HG03196 (cell line): ENCODE measurements at regions not wholly inside any gene's neighbourhood (a gene's known extent, or its start where the extent isn't known, plus 50 kb on each side); places are given as distances from the start of the nearest gene placed in this dataset.

Experiments
- ATAC-seq: cut with Tn5 transposase; IDR thresholded peaks from one replicate; pipeline ENCODE4 v1.9.1; 2021; ENCODE audit not compliant: unreplicated experiment

DNA sequence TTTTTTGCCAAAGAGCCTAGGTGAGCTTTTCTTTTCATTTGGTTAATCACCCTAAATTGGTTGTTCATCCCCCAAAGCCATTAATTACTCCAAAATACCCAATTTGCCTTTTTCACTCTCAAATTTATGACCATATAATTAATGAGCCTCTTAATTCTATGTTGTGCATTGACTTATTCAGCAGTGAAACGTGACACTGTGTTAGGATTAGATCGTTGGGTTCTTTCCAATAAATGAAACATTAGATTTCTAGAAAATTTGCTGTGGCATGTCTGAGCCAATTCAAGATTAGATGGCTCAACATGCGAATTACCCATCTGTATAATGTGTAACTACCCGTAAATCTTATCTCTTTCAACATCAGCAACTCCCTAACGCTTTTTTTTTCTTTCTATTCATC lies 273.4 kb downstream of the BMP4 start:
- no peak for ATAC-seq

DNA sequence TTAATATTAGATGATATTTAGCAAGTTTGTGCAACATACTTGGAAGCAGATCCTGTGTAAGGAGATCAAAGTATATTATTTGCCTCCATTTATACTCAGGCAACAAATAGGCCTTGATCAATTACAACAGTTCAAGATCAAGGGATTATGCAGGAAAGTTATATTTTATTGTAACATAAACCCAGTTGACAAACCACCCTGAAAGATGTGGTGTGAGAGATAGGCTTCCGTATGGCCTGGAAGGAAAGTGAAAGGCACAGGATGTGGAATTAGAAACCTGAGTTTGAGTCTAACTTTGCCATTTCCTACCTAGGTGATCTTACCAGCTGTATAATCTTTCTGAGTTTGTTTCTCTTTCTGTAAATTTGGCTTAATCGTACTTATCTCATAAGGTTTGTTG lies 284.1 kb downstream of the BMP4 start:
- ATAC-seq = no peak

DNA sequence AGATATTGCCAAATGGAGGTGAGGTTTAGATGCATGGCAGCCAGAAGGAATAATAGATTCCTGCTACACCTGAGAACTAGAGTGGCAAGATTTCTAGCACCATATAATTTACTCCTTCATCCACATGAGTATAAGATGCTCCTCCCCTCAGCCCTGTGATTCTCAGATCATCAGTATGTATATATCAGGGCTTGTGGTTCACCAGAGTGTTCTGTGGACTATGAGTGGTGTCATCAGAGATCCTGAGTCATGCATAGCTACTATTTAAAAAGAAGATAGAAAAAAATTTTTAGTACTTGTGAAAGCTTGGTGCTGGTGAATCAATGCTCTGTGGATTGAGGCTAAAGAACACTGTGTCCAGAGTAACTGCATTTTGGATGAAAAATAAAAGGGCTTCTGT lies 285.9 kb downstream of the BMP4 start:
- no peak for ATAC-seq

DNA sequence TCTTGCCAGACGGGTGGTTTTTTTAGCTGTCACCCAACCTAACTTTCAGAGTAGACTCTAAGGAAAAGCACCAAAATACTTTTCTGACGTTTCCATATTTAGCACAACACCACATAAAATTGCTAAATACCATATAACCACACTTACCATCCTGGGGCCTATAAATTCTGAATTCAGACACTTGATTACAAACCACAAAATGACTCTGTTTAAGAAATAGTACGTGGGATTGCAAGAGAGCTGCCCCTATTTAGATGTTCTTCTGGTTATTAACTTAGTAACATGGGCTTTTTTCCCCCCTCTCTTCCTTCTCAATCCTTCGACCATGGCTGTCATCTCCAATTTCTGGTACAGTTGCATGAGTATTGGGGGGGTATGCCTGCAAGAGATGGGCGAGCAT lies 287.7 kb downstream of the BMP4 start:
- no peak for ATAC-seq

DNA sequence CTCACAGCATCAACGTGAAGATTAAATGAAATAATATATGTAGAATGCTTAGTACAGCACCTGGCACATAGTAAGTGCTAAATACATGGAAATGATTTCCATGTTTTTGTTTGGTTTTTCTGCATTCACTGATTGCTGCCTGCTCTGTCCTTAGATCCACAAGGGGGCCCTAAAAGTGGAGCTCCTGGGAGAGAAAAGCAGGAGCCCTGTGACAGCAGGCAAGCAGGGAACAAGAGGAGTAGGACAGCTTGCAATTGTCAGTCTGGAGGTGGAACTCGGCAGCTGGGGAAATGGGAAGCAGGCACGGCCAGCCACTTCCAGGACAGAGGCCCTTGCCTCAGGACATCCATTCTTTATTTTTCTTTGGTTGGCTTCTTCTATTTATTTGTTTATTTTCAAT lies 292.9 kb downstream of the BMP4 start:
- no peak for ATAC-seq

DNA sequence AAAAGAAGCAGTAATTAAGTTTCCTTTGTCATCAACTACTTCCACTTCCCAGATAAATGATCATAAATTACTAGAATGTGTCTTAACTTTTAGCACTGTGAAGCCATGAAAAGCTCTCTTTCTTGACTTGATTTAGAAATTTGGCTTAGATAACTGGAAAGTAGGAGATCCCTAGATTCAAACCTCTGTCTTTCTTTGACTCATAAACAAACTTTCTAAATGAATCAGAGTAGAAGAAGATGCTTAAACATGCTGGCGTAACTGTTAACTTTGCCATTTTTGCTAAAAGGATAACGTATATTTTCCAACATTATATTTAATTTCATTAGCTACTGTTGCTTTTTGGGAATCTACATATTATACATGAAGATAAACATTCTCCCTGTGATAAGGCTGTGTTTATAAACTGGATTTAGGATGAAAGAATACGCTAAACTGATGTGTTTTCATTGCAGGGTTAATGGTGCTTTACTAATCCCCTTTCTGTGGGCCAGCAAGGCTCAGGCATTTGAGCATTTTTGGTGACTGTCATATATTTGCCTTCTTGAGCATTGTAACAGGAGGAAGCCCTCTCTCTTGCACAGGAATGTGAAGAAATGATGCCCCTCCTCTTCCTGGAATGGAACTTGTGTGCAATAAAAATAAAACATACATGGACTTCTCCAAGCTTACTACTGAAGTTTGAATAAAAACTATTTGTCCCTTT lies 301.4 kb downstream of the BMP4 start:
- no peak for ATAC-seq

DNA sequence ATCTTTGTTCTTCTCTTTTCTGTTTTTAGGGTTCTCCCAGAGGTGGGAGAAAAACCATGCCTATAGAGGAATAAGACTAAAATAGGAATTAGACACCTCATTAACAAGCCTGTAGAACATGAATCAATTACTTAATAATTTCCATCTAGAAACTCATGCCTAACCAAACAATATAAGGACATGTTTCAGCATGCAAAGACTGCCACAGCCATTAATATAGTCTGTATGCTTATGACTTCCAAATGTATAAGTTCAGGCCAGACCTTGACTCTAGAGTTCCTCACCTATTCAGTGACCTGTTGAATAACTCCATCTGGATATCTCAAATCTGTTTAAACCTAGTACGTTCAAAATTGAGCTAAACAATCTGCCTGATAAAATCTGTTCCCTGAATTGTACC lies 304.6 kb downstream of the BMP4 start:
- ATAC-seq = no peak

DNA sequence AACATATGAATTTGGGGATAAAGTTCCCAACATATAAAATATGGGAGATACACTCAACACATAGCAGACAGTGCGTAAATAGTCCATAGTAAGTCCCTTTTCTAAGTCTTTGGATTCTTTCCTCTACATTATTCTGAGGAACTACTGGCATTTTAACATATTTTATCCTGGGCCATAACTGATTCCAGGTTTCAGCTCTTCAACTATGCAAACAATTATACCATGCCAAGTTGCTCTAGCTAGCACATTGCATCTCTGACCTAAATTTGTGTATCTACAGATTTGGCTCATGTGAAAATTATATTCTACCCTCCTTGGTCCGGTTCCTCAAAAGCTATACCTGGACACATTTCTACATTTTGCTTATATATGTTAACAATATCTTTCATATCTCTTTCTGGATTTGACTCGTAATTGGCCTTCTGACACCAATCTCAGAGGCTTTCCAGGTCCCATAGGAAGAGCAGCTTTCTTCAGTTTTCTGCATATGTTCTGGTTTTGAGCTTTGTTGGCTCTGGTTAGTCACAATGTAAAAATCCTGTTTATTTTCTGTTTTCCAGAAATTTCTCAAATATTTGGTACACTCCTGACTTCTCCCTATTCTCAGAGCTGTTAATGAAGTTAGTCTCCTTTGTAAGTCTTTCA lies 305.4 kb downstream of the BMP4 start:
- no peak for ATAC-seq

DNA sequence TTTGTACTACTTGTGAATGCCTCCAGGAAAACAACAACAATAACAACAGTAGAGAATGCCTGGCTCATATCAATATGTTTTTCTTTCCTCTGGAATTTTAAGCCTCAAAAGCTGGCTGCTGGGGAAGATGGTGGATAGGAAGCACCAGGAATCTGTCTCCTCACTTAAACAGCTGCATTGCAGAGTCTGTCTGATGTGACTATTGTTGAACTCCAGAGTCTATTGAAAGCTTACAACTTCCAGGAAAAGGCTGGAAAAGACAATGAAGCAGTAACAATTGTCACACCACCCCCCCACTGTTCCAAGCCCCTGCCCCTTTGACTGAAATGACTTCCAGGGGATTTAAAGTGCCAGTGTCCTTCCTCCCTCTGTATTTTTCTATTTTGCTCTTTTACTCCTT lies 309.7 kb downstream of the BMP4 start:
- no peak for ATAC-seq

DNA sequence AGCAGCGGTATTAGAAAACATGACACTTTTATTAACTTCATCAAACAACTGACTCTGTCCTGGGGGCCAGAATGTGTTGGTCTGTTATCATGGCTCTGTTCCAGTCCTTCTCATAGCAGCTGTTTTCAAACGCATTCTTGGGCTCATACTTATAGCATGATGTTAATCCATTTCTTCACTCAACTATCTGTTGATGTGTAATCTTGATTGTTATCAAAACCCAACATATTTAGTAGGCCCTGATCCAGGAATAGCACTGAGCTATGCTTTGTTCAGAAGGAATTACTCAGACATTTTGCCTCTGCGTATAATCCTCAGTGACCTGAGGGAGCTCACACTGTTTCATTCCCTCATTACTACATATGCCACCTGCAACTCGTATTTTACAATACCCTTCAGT lies 315.9 kb downstream of the BMP4 start:
- ATAC-seq = no peak

DNA sequence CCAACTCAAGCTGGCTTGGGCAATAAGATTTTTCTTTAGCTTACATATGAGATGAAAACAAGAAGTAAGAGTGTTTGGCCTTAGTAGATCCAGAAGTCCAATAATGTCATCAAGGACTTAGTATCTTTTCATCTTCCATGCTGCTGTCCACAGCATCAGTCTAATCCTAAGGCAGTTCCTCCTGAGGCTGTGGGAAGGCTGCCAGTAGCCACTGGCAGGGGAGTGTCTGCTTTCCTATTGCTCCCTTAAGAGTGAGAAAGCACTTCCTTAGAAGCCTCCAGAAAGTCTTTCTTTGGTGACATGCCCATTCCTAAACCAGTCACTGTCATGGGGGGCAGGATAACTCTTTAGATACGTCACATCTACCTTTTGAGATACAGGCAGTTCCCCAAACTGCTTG lies 317.7 kb downstream of the BMP4 start:
- ATAC-seq = no peak

DNA sequence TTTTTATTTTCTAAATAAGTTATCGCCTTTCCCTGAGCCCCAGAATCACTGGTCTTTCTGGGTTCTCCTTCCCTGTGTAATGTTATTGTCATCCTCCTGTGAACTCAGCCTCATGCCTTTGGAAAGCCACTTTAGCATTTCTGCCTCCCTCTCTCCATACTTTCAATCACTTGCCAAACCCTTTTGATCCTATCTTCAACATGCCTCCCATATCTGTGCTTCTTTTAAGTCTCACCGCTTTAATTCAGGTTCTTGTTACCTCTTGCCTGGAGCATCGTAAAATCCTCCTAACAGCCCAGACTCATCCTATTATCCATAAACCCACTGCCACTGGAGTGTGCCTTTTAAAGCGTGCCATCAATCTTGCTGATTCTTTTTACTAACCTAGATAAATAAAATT lies 321.8 kb downstream of the BMP4 start:
- no peak for ATAC-seq

DNA sequence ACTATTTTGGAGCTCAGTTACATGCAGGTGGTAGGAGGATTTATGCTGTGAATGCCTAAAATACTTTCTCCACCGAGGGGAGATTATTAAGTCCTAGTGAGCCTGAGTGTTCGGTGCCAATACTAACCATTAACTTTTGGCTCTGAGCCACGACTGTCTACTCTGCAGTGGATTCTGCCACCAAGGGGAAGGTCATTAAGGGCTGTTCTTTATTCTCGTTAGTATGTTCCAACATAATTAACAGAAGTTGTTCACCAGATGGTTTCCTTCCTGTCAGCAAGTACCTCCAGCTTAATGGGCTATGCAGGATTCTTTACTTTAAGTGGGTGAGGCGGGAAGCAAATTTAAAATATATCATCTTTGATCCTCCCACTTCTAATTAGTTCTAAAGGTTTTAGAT lies 326.3 kb downstream of the BMP4 start:
- no peak for ATAC-seq

DNA sequence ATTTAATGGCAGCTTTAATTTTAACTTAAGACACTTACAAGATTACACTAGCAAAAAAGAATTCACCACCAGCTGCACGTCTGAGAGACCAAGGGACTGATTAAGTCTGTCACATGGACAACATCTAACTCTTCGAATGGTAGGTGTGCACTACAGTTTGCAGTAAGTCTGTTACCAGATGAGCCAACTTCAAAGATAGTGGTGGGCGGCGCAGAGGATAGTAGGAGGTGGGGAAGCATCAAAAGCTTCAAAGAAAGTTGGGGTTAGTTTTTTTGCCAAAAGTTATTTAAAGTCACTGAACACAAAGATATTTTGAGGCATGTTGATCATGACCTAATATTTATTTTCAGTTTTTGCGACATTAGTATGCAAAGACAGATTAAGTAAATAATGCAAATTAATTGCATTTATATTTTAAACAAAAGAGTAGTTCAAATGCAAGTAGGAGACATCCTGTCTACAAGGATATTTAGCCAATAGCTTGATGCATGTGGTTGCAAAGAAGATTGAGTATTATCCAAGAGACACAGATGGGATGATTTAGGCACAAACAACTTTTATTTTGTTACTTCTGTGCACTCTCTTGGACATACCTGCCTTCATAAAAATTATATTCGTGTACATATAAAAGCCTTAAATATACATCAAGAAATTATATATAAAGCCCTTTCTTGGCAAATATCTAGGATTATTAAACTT lies 327.7 kb downstream of the BMP4 start:
- no peak for ATAC-seq

DNA sequence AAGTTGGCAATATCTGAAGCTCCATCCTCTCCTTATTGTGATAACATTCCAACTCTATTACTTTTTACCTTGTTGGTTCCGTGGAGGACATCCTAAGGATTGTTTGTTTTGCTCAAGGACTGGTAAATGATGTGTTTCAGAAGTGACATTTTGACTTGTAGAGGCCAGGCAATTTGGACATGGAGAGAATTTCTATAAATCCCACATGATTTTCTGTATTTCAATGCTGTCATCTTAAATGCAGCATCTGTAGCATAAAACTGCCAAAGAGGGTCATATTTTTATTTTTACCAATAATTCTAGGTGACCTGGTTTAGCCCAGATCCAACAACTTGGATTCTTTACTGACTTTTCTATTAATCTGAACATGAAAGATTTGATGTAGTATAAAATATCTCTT lies 328.4 kb downstream of the BMP4 start:
- no peak for ATAC-seq

DNA sequence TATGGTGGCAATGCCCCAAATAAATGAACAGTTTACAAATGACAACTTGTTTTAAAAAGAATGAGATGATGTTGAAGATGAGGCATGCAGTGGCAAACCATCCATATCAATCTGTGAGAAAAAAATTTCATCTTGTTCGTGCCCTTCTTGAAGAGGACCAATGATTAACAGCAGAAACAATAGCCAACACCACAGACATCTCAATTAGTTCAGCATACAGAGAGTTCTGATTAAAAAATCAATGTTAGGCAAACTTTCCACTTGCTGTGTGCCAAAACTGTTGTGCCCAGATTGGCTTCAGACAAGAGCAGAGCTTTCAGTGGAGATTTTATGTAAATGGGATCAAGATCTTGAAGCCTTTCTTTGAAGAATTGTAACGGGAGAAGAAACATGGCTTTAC lies 329.9 kb downstream of the BMP4 start:
- no peak for ATAC-seq

DNA sequence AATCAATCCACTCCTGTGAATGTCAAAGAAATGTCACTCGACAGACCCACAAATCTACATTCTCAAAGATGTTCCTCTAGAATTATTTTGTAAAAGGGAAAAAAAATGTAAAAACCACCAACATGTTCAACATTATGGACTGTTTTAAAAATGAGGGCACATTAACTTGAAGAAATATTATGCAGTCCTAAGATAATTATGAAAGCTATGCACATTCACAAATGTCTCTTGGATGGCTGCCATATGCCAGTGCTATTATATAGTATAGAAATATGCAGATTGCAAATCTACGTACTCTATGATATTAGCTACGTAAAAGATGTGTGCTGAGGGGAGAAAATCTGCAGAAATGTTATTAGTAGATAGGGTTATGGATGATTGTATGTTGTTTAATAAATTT lies 334.2 kb downstream of the BMP4 start:
- no peak for ATAC-seq

DNA sequence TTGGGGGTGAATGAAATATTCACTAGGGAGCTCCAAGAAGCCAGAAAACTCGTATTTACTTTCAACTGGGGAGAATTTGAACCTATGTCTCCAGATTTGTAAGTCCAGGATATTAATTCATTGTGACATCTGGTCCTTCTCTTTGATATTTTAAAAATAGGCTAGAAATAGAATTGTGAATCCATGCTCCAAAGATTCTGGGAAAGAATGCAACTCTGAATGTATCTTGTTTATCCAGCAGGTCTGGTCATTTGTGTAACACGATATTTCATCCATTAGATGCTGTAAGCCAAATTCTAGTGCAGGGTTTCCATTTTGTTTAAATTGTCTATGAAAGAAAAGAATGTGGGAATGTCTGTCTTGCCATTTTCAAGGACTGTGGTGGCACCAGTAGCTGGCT lies 334.7 kb downstream of the BMP4 start:
- ATAC-seq = no peak

DNA sequence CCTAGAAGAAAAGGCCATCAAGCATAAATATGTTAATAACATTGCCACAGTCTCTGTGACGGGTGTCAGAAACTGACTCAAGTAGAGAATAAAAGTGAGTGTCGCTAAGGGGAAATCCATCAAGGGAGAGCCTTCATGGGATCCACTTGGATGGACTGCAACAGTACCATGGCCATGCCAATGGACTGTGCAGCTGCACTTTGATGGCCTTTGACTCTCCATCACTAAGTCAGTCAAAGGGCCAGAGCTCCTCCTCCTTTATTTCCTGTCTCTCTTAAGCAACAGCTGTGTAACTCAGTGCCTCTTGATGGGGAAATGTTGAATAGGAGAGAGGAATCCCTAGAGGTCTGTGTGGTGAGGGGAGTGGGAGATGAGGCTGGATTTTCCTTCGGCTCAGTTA lies 335.2 kb downstream of the BMP4 start:
- no peak for ATAC-seq

DNA sequence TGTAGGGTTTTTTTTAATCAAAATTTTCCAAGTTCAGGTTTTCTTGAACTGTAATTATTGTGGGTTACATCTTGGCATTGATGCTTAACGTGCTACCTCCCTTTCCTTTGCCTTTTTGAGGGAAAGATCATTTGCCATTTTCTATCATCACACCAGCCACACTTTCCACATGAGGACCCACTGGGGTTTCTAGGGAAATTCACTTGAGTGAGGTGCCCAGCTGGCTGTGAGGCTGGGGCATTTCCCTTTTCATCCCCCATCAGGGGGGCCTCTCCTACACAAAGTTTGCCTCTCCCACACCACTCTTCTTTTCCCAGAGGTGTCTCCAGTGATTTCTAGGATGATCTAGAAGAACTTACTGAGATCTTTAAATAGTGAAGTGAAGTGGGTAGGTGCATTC lies 335.7 kb downstream of the BMP4 start:
- ATAC-seq = no peak

DNA sequence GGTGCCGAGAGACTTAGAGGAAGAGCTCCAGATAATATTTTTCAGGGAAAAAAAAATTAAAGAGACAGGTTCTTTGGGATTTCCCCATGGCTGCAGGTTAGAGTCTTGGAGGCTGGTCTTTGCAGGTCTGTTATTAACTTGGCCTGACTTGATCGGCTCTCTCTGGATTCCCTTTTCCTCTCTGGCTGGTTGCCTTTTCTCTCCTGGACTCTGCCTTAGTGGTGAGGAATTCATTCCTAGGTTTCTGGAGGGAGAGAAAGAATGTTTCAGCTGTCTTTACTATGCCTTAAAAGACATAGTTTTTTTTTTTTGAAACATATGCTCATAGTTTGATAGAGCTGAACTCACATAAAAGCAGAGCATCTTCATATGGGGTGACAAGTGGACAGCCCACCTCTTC lies 336.3 kb downstream of the BMP4 start:
- no peak for ATAC-seq

DNA sequence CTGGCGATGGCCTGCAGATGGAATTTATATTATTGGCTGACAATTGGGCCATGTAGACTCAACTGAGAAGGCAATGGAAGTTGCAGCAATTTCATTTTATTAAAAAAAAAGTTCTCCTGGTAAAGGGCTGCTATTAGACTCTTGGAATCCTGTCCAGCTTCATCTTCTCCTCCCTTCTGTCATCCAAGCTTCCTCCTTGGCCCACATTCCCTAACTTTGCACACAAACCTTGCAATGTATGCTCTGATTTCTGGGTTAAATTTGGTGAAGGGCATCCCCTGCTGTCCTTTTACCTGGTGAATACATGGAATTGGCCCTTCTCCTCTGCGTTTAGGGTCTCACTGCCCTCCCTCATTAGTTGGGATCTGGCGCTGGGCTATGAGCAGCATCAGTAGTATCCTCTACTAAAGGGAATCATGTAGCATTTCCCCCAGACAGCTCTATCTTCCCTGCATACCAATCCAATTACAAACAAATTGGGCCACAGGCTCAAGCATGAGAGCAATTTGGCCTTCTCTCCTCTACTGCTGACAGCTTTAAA lies 336.9 kb downstream of the BMP4 start:
- ATAC-seq = no peak
